GM18907 (cell line): ENCODE measurements at regions not wholly inside any gene's neighbourhood (a gene's known extent, or its start where the extent isn't known, plus 50 kb on each side); places are given as distances from the start of the nearest gene placed in this dataset.
"Not testable (repeated sequence)": the region's sequence is repeated elsewhere in the genome, so short reads cannot be mapped to it uniquely, and the experiment has no call there.

Experiments
- ATAC-seq: cut with Tn5 transposase; IDR thresholded peaks from one replicate; pipeline ENCODE4 v1.9.1; 2021; ENCODE audit warnings: mild to moderate bottlenecking, moderate library complexity; ENCODE audit not compliant: unreplicated experiment

GRCh38 chr22:22773979-22774604, 113.5 kb upstream of the IGLL5 start:
- no peak for ATAC-seq

GRCh38 chr22:22774762-22775161, 112.9 kb upstream of the IGLL5 start:
- ATAC-seq, result not testable (repeated sequence)

GRCh38 chr22:22776121-22776520, 111.5 kb upstream of the IGLL5 start:
- ATAC-seq, result no peak

GRCh38 chr22:22779213-22779612, 108.4 kb upstream of the IGLL5 start:
- ATAC-seq, result no peak

- no peak for ATAC-seq
Measured at GRCh38 chr22:22783575-22783974, 104.0 kb upstream of the IGLL5 start.

- no peak for ATAC-seq
Measured at GRCh38 chr22:22784249-22785039, 103.2 kb upstream of the IGLL5 start.

- ATAC-seq, result no peak
Measured at GRCh38 chr22:22785316-22786065, 102.1 kb upstream of the IGLL5 start.

- ATAC-seq, result no peak
Measured at GRCh38 chr22:22786301-22787115, 101.1 kb upstream of the IGLL5 start.

- no peak for ATAC-seq
Measured at GRCh38 chr22:22787151-22787550, 100.5 kb upstream of the IGLL5 start.

- ATAC-seq, result no peak
Measured at GRCh38 chr22:22787786-22788459, 99.7 kb upstream of the IGLL5 start.

- no peak for ATAC-seq
Measured at GRCh38 chr22:22788460-22789037, 99.1 kb upstream of the IGLL5 start.

- no peak for ATAC-seq
Measured at GRCh38 chr22:22789233-22789921, 98.2 kb upstream of the IGLL5 start.

GRCh38 chr22:22789922-22790845, 97.4 kb upstream of the IGLL5 start:
- no peak for ATAC-seq

GRCh38 chr22:22791438-22792181, 96.0 kb upstream of the IGLL5 start:
- ATAC-seq, result no peak

- ATAC-seq, result not testable (repeated sequence)
Measured at GRCh38 chr22:22792205-22792786, 95.3 kb upstream of the IGLL5 start.

- ATAC-seq, result not testable (repeated sequence)
Measured at GRCh38 chr22:22795639-22796038, 92.0 kb upstream of the IGLL5 start.

GRCh38 chr22:22796724-22797123, 90.9 kb upstream of the IGLL5 start:
- ATAC-seq, result no peak
